Stomach (tissue), 4 donors: ENCODE measurements at regions not wholly inside any gene's neighbourhood (a gene's known extent, or its start where the extent isn't known, plus 50 kb on each side); places are given as distances from the start of the nearest gene placed in this dataset.

Experiments used
- CTCF ChIP-seq, 7 experiments: fragments of 450-650 bp in 4 of 7; fragments of 200-600 bp in 3 of 7; sonication (generic) in 3 of 7; IDR thresholded peaks; one replicate each; pipeline ENCODE4 v1.5.1; 2016 to 2019; ENCODE audit warnings: antibody characterized with exemption in 7 of 7, control low read depth in 2 of 7, mild to moderate bottlenecking in 1 of 7
- EP300 ChIP-seq: sonication (generic); formaldehyde crosslinking; IDR thresholded peaks from one replicate; pipeline ENCODE4 v1.6.1; 2017; ENCODE audit warnings: antibody characterized with exemption

GRCh38 chr11:119943298-119943655 is 194.6 kb downstream of the TRIM29 start:
- no peak for TF ChIP-seq EP300
- no peak for TF ChIP-seq CTCF (IDR thresholded peaks at IDR 0.05)
